ENCODE measurements at regions not wholly inside any gene's neighbourhood (a gene's known extent, or its start where the extent isn't known, plus 50 kb on each side); places are given as distances from the start of the nearest gene placed in this dataset.

DNA sequence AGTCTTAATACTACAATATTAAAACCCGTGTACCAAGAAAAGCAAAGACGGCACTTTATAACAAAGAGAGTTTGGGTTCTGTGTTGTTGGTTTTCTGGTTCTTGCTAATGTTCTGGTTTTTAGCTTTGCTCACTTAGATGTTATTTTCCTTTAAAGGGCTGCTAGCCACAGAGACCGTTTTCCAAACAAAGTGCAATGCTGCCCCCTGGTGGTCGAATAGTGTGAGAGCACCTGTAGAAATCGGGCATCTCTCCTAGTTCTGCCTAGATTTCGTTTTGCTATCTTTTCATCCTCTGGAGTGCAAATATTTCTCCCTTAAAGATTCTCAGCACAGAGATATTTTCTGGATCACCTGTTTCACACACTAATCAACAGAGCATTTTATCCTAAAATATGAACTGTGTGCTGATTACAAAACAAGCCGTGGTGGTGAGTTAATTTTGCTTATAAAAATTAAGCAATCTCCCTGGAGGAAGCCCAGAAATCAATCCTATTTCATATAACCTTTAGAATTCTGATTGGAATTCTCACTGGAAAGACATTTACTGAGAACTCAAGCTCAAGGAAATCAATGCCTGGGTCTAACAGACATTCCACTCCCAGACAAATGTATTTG lies 334.5 kb upstream of the NOCT start:
- H2AFZ ChIP-seq (ENCODE audit: low read length, unreplicated experiment), result peak overlapping the region; percentile 61
- no peaks in the 10 kb centered on the region for H3K79me2 ChIP-seq (ENCODE audit: control insufficient read depth, insufficient read depth, low read length, unreplicated experiment)
- H3K27ac ChIP-seq (ENCODE audit: low read depth, low read length), result no peak overlapping the region
- H3K4me1 ChIP-seq (ENCODE audit: control insufficient read depth, insufficient read depth, low read length, unreplicated experiment), result no peaks in the 10 kb centered on the region
- H3K27me3 ChIP-seq (ENCODE audit: insufficient read depth, low read length), result peaks cover 11% of the 10 kb centered on the region
- H3K36me3 ChIP-seq (ENCODE audit: insufficient read depth, low read length), result no peaks in the 10 kb centered on the region
- peak overlapping the region; percentile 58 for H3K4me3 ChIP-seq (ENCODE audit: low read depth, low read length)

DNA sequence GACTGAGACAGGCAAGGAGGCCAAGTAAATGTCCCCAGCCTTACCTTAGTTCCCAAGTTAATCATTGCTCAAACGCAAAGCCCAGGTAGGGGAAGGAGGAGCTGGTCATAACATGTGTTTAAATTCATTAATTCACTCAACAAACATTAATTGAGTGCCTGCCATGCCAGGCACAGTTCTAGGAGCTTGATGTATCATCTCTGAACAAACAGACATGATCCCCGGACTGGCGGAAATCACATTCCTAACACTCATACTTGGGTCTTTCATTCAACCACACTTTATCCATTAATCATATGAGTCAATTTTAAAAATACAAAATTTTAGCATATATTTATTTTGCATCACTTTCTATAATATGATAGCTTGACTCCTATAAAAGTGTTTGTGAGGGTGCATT lies 335.3 kb upstream of the NOCT start:
- no peaks in the 10 kb centered on the region for H3K36me3 ChIP-seq (ENCODE audit: insufficient read depth, low read length)
- no peak overlapping the region for H2AFZ ChIP-seq (ENCODE audit: low read length, unreplicated experiment)

DNA sequence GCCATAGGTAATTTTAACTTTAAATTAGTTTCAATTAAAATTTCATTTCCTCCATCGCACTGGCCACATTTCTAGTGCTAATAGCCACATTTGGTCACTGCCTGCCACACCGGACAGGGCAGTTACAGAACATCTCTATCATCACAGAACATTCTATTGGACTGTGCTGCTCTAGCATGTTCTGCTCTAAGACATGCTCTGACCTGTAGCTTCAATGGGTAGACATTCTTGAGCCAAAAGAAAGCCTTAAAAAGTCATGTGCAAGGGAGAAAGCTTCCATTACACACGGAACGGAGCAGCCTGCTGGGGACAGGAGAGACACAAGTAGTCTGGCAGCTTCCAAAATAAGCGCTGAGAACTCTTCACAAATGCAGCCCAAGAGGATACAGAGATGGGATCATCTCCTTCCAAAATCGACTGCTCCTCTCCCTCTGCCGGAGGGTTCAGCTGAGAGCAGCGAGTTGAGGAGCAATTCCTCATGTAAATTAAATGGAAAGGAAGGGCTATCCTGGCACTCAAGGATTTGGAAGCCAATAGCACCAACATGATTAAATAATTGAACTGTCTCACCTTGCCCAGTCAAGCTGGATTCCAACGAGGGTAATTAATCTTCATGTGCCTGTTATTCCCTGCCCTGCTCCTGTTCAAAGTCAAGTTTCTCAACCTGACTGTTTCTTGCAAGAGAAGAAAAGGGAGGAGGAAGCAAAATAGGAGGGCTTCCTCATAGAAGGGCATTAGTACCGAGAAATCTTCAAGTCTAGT lies 336.4 kb upstream of the NOCT start:
- no peak overlapping the region for H3K4me3 ChIP-seq (ENCODE audit: low read depth, low read length)
- H3K36me3 ChIP-seq (ENCODE audit: insufficient read depth, low read length), result no peaks in the 10 kb centered on the region
- H3K79me2 ChIP-seq (ENCODE audit: control insufficient read depth, insufficient read depth, low read length, unreplicated experiment), result no peaks in the 10 kb centered on the region
- H3K27me3 ChIP-seq (ENCODE audit: insufficient read depth, low read length), result peaks cover 11% of the 10 kb centered on the region
- no peak overlapping the region for H2AFZ ChIP-seq (ENCODE audit: low read length, unreplicated experiment)
- H3K27ac ChIP-seq (ENCODE audit: low read depth, low read length), result no peak overlapping the region
- no peaks in the 10 kb centered on the region for H3K4me1 ChIP-seq (ENCODE audit: control insufficient read depth, insufficient read depth, low read length, unreplicated experiment)

More for the DNA sequence above, 335.3 kb upstream of the NOCT start:
- Histone ChIP-seq H3K27me3 (ENCODE audit: insufficient read depth, low read length) (peaks cover 11% of the 10 kb centered on the region), H3K79me2 (ENCODE audit: control insufficient read depth, insufficient read depth, low read length, unreplicated experiment) (no peaks in the 10 kb centered on the region), H3K27ac (ENCODE audit: low read depth, low read length) (no peak overlapping the region), H3K4me1 (ENCODE audit: control insufficient read depth, insufficient read depth, low read length, unreplicated experiment) (no peaks in the 10 kb centered on the region), H3K4me3 (ENCODE audit: low read depth, low read length) (no peak overlapping the region)

DNA sequence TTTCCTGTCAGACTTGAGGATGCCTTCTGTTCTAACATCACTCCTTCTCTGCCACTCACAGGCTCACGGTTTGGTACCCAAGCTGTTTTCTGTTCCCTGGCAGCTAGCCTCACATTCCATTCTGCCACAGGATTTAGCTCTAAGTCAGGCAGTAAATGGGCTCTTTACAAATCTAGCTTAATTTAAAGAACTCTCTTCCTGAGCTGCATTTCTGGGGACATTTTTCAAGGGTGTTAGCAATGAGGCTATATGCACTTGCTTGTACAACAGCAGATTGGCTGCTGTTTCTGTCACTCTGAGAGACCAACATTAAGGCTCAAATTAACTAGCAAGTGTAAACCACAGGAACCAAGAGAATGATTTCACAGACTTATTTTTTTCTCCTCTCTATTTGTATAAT lies 337.8 kb upstream of the NOCT start:
- Histone ChIP-seq H3K27ac (ENCODE audit: low read depth, low read length) (no peak overlapping the region), H3K79me2 (ENCODE audit: control insufficient read depth, insufficient read depth, low read length, unreplicated experiment) (no peaks in the 10 kb centered on the region), H3K4me1 (ENCODE audit: control insufficient read depth, insufficient read depth, low read length, unreplicated experiment) (no peaks in the 10 kb centered on the region), H2AFZ (ENCODE audit: low read length, unreplicated experiment) (no peak overlapping the region), H3K36me3 (ENCODE audit: insufficient read depth, low read length) (no peaks in the 10 kb centered on the region), H3K4me3 (ENCODE audit: low read depth, low read length) (no peak overlapping the region), H3K27me3 (ENCODE audit: insufficient read depth, low read length) (peaks cover 15% of the 10 kb centered on the region)

DNA sequence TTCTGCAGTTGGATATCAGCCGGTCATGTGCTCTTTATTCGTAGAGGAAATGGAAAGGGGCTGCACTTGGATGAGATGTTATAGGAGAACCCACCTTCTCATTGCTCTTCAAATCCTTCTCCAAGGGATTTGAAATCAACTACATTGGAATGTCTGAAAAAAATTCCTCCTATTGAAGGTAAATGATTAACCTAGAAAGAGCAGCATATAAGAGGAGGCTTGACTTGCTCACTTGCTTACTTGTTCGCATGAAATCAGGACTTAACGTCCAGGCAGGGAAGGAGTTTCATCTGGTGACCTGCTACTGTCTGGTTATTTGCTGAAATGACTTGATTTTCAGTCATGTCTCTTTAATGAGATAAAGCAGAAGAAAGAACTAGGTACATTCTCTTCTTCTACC lies 338.4 kb upstream of the NOCT start:
- Histone ChIP-seq H3K36me3 (ENCODE audit: insufficient read depth, low read length) (no peaks in the 10 kb centered on the region), H3K27ac (ENCODE audit: low read depth, low read length) (no peak overlapping the region), H3K4me1 (ENCODE audit: control insufficient read depth, insufficient read depth, low read length, unreplicated experiment) (no peaks in the 10 kb centered on the region), H3K79me2 (ENCODE audit: control insufficient read depth, insufficient read depth, low read length, unreplicated experiment) (no peaks in the 10 kb centered on the region), H2AFZ (ENCODE audit: low read length, unreplicated experiment) (no peak overlapping the region), H3K27me3 (ENCODE audit: insufficient read depth, low read length) (peaks cover 15% of the 10 kb centered on the region), H3K4me3 (ENCODE audit: low read depth, low read length) (no peak overlapping the region)

DNA sequence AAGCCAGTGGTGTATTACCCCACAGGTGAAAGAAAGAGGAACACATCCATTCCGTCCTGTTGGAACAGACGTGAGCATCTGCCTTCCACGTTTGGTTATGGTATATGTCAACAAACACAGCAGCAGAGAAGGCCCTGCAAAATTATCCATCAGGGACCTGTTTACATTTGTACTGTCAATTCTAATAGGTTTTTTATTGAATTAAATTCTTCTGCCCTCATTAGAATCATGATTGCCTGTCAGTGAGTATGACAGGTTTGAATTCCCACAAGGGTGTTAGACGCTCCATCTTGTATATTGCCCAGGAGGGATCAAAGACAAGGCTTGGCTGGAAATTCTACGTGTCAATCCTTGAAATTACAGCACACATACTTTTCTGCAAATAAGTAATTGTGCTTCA lies 339.9 kb upstream of the NOCT start:
- Histone ChIP-seq H3K4me1 (ENCODE audit: control insufficient read depth, insufficient read depth, low read length, unreplicated experiment) (no peaks in the 10 kb centered on the region), H3K36me3 (ENCODE audit: insufficient read depth, low read length) (no peaks in the 10 kb centered on the region), H3K79me2 (ENCODE audit: control insufficient read depth, insufficient read depth, low read length, unreplicated experiment) (no peaks in the 10 kb centered on the region), H3K4me3 (ENCODE audit: low read depth, low read length) (no peak overlapping the region), H2AFZ (ENCODE audit: low read length, unreplicated experiment) (no peak overlapping the region), H3K27ac (ENCODE audit: low read depth, low read length) (no peak overlapping the region), H3K27me3 (ENCODE audit: insufficient read depth, low read length) (peaks cover 17% of the 10 kb centered on the region)

DNA sequence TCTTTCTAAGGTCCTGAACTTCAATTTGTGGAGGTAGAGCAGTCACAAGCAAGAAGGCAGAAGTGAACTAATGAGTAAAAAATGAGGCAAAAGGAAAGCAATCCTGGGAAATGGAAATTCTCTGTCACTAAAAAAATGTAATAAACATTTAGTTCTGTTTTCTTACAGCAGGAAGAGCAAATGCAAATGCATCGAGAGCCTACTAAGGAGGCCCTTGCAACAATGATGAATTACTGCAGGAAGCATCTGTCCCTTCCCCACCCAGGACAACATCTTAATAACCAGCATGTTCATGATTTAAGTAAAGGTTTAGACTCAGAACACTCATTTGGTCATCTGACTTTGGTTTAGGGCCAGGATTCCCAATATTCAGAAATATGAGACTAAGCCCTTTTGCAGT lies 341.4 kb upstream of the NOCT start:
- Histone ChIP-seq H3K4me1 (ENCODE audit: control insufficient read depth, insufficient read depth, low read length, unreplicated experiment) (peaks cover 4% of the 10 kb centered on the region), H3K27me3 (ENCODE audit: insufficient read depth, low read length) (peaks cover 17% of the 10 kb centered on the region), H3K4me3 (ENCODE audit: low read depth, low read length) (no peak overlapping the region), H2AFZ (ENCODE audit: low read length, unreplicated experiment) (no peak overlapping the region), H3K79me2 (ENCODE audit: control insufficient read depth, insufficient read depth, low read length, unreplicated experiment) (no peaks in the 10 kb centered on the region), H3K27ac (ENCODE audit: low read depth, low read length) (no peak overlapping the region), H3K36me3 (ENCODE audit: insufficient read depth, low read length) (no peaks in the 10 kb centered on the region)

DNA sequence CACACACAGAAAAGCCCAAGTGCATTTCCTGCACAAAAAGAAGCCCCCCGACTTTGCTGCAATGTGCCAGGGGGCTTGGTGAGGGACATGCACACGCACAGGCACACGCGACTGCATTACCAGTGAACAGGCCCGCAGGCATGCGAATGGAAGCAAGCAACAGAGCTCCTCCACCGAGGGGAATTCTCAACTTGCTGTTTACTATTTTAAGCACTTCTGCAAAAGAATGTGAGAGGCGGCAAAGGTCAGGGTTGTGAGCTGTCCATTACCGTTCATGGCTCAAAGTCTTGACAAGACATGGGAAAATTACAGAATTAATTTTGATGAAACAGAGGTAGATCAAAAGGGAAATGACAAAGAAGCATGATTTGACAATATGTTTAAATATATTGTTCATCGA lies 342.5 kb upstream of the NOCT start:
- Histone ChIP-seq H3K4me1 (ENCODE audit: control insufficient read depth, insufficient read depth, low read length, unreplicated experiment) (peaks cover 7% of the 10 kb centered on the region), H3K27ac (ENCODE audit: low read depth, low read length) (no peak overlapping the region), H3K4me3 (ENCODE audit: low read depth, low read length) (no peak overlapping the region), H3K36me3 (ENCODE audit: insufficient read depth, low read length) (no peaks in the 10 kb centered on the region), H3K79me2 (ENCODE audit: control insufficient read depth, insufficient read depth, low read length, unreplicated experiment) (no peaks in the 10 kb centered on the region), H3K27me3 (ENCODE audit: insufficient read depth, low read length) (peaks cover 17% of the 10 kb centered on the region), H2AFZ (ENCODE audit: low read length, unreplicated experiment) (no peak overlapping the region)

DNA sequence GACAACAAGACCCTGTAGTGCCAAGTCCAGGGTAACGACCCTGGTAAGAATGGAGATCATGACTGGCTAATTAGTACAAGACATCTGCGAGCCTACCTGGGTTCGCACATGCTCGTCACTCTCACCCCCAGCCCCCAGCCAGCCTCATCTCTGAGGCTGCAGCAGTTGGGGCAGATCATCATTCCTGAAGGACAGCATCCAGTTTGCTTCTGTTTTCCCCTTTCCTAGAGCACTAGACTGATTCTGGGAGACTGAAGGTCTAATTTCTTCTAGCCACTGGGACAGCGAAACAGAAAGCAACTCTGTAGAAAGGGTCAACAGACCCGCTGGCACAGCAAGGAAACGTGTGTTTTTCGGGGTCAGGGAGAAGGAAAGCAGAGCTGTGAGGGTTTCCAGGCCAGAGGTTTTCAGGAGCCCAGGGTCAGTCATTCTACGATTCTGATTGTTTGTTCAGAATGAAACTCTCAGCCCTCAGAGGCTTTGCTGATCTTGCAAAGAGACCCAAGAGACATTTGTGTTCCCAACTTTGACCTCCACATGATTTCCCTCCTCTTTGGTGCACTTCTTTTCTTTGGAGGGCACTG lies 343.1 kb upstream of the NOCT start:
- Histone ChIP-seq H3K27ac (ENCODE audit: low read depth, low read length) (no peak overlapping the region), H3K4me1 (ENCODE audit: control insufficient read depth, insufficient read depth, low read length, unreplicated experiment) (peaks cover 7% of the 10 kb centered on the region), H3K79me2 (ENCODE audit: control insufficient read depth, insufficient read depth, low read length, unreplicated experiment) (no peaks in the 10 kb centered on the region), H3K4me3 (ENCODE audit: low read depth, low read length) (no peak overlapping the region), H2AFZ (ENCODE audit: low read length, unreplicated experiment) (no peak overlapping the region), H3K36me3 (ENCODE audit: insufficient read depth, low read length) (no peaks in the 10 kb centered on the region), H3K27me3 (ENCODE audit: insufficient read depth, low read length) (peaks cover 17% of the 10 kb centered on the region)

DNA sequence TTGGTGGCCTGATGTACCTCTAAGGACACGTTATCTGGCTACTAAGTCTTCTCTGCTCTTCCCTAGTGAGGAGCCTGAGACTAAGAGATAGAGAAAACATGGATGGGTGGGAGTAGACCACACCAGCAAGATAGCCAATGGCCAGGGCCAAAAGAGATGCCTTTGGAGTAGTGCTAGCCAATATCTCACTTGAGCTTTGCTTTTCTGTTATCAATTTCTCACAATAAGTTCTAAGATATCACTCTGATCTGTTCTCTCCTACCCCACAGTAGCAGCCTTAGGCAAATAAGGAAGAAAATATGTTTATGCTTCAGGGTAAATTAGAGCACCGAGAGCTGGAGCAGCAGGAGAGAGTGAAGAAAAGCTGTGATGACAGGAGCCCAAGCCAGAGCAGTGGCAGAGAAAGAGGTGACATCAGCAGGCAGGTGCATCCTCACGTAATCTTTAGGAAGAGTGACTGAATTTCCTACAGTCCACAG lies 343.9 kb upstream of the NOCT start:
- H3K27ac ChIP-seq (ENCODE audit: low read depth, low read length), result no peak overlapping the region
- no peaks in the 10 kb centered on the region for H3K36me3 ChIP-seq (ENCODE audit: insufficient read depth, low read length)
- H3K4me1 ChIP-seq (ENCODE audit: control insufficient read depth, insufficient read depth, low read length, unreplicated experiment), result peaks cover 7% of the 10 kb centered on the region
- no peak overlapping the region for H3K4me3 ChIP-seq (ENCODE audit: low read depth, low read length)
- peaks cover 9% of the 10 kb centered on the region; the same call in 1 of the 2 replicates for H3K27me3 ChIP-seq (ENCODE audit: insufficient read depth, low read length)
- H2AFZ ChIP-seq (ENCODE audit: low read length, unreplicated experiment), result no peak overlapping the region
- H3K79me2 ChIP-seq (ENCODE audit: control insufficient read depth, insufficient read depth, low read length, unreplicated experiment), result no peaks in the 10 kb centered on the region

DNA sequence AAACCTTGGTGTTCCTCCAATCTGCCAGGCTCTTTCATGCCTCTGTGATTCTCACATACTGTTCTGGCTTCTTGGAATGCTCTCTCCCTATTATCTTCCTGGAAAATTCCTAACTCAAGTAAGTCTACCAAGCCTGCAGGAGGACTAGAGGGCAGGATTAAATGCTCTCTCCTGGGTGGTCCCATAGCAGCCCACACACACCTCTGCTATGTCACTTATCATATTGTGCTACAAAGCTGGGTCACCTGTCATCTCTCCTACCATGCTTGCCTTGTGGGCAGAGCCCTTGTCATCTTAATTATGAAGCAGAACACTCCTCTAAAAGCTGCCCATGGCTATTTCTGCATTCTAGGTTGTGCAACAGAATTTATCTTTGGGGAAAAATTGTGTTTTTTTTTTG lies 344.5 kb upstream of the NOCT start:
- no peaks in the 10 kb centered on the region for H3K79me2 ChIP-seq (ENCODE audit: control insufficient read depth, insufficient read depth, low read length, unreplicated experiment)
- peaks cover 9% of the 10 kb centered on the region; the same call in 1 of the 2 replicates for H3K27me3 ChIP-seq (ENCODE audit: insufficient read depth, low read length)
- no peak overlapping the region for H3K4me3 ChIP-seq (ENCODE audit: low read depth, low read length)
- no peaks in the 10 kb centered on the region for H3K36me3 ChIP-seq (ENCODE audit: insufficient read depth, low read length)
- no peak overlapping the region for H3K27ac ChIP-seq (ENCODE audit: low read depth, low read length)
- H2AFZ ChIP-seq (ENCODE audit: low read length, unreplicated experiment), result no peak overlapping the region
- H3K4me1 ChIP-seq (ENCODE audit: control insufficient read depth, insufficient read depth, low read length, unreplicated experiment), result peaks cover 7% of the 10 kb centered on the region
